ENCODE measurements at regions not wholly inside any gene's neighbourhood (a gene's known extent, or its start where the extent isn't known, plus 50 kb on each side); places are given as distances from the start of the nearest gene placed in this dataset.

GRCh38 chr6:115613488-115613887 is 447.2 kb downstream of the FRK start:
- in situ Hi-C loops (cut with MboI; ENCODE audit: low pct_unique_long_range_greater_than_20kb, low sequenced_read_pairs, unreplicated experiment): no loop called here
- DNase-seq (ENCODE audit: low spot score): no peak
- TF ChIP-seq CTCF (IDR thresholded peaks at IDR 0.05; ENCODE audit: extremely low read depth, insufficient read depth, missing control alignments): no peak

- TF ChIP-seq CTCF (IDR thresholded peaks at IDR 0.05; ENCODE audit: extremely low read depth, insufficient read depth, missing control alignments): no peak
- in situ Hi-C loops (cut with MboI; ENCODE audit: low pct_unique_long_range_greater_than_20kb, low sequenced_read_pairs, unreplicated experiment): no loop called here
- no peak for DNase-seq (ENCODE audit: low spot score)
Observed at GRCh38 chr6:115612796-115613479, 447.8 kb downstream of the FRK start.

GRCh38 chr6:115612216-115612615 is 448.5 kb downstream of the FRK start:
- in situ Hi-C loops (cut with MboI; ENCODE audit: low pct_unique_long_range_greater_than_20kb, low sequenced_read_pairs, unreplicated experiment): no loop called here
- TF ChIP-seq CTCF (IDR thresholded peaks at IDR 0.05; ENCODE audit: extremely low read depth, insufficient read depth, missing control alignments): no peak
- no peak for DNase-seq (ENCODE audit: low spot score)

GRCh38 chr6:115610696-115611095 is 450.0 kb downstream of the FRK start:
- DNase-seq (ENCODE audit: low spot score): no peak
- no peak for TF ChIP-seq CTCF (IDR thresholded peaks at IDR 0.05; ENCODE audit: extremely low read depth, insufficient read depth, missing control alignments)
- in situ Hi-C loops (cut with MboI; ENCODE audit: low pct_unique_long_range_greater_than_20kb, low sequenced_read_pairs, unreplicated experiment): no loop called here

- DNase-seq (ENCODE audit: low spot score): no peak
- in situ Hi-C loops (cut with MboI; ENCODE audit: low pct_unique_long_range_greater_than_20kb, low sequenced_read_pairs, unreplicated experiment): no loop called here
- TF ChIP-seq CTCF (IDR thresholded peaks at IDR 0.05; ENCODE audit: extremely low read depth, insufficient read depth, missing control alignments): no peak
Observed at GRCh38 chr6:115609111-115609510, 451.6 kb downstream of the FRK start.

- no peak for TF ChIP-seq CTCF (IDR thresholded peaks at IDR 0.05; ENCODE audit: extremely low read depth, insufficient read depth, missing control alignments)
- in situ Hi-C loops (cut with MboI; ENCODE audit: low pct_unique_long_range_greater_than_20kb, low sequenced_read_pairs, unreplicated experiment): no loop called here
- DNase-seq (ENCODE audit: low spot score): no peak
Observed at GRCh38 chr6:115602466-115602865, 458.2 kb downstream of the FRK start.

Data from GM13977 (cell line).